ENCODE measurements at regions not wholly inside any gene's neighbourhood (a gene's known extent, or its start where the extent isn't known, plus 50 kb on each side); places are given as distances from the start of the nearest gene placed in this dataset.

- TF ChIP-seq, protein P1, sequence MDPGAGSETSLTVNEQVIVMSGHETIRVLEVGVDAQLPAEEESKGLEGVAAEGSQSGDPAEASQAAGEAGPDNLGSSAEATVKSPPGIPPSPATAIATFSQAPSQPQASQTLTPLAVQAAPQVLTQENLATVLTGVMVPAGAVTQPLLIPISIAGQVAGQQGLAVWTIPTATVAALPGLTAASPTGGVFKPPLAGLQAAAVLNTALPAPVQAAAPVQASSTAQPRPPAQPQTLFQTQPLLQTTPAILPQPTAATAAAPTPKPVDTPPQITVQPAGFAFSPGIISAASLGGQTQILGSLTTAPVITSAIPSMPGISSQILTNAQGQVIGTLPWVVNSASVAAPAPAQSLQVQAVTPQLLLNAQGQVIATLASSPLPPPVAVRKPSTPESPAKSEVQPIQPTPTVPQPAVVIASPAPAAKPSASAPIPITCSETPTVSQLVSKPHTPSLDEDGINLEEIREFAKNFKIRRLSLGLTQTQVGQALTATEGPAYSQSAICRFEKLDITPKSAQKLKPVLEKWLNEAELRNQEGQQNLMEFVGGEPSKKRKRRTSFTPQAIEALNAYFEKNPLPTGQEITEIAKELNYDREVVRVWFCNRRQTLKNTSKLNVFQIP (CRISPR knock-in tag; IDR thresholded peaks at IDR 0.05; ENCODE audit: borderline replicate concordance, low read depth) = no peak
- TF ChIP-seq ISL1 (CRISPR knock-in tag; IDR thresholded peaks at IDR 0.05) (no peak), ZNF565 (CRISPR knock-in tag; conservative IDR thresholded peaks at IDR 0.05; ENCODE audit: low read depth) (no peak)
These were observed 133.0 kb downstream of the OGFRL1 start (continued) for GRCh38 chr6:71421611-71422010.

DNA sequence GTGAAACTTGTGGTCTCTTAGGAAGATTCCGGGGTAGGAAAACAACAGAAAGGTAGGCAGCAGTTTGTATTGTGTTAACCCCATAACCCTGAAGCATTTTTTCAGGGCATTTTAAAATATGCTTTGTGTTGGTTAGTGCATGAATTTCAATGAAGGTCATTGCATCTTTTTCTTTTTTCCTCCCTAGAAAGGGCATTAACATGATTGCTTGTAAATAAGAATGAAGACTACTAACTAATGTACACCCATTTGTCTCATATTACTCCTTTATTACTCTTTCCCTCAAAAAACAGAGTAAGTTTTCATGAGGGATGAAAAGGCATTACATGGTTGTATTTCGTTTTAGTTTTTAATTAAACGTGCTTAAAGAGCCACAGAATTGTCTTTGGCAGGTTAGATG, 141.4 kb downstream of the OGFRL1 start:
- no peak for TF ChIP-seq ZFP30 (CRISPR knock-in tag; IDR thresholded peaks at IDR 0.05)
- no peak for TF ChIP-seq RARB (CRISPR knock-in tag; IDR thresholded peaks at IDR 0.05)
- no peak for TF ChIP-seq ISL1 (CRISPR knock-in tag; IDR thresholded peaks at IDR 0.05)
- TF ChIP-seq TCF4 (CRISPR knock-in tag; IDR thresholded peaks at IDR 0.05; ENCODE audit: borderline replicate concordance) = no peak
- TF ChIP-seq GLIS3 (CRISPR knock-in tag; IDR thresholded peaks at IDR 0.05) = no peak
- TF ChIP-seq ZC3H10 (CRISPR knock-in tag; IDR thresholded peaks at IDR 0.05) = no peak
- TF ChIP-seq OSR1 (CRISPR knock-in tag; IDR thresholded peaks at IDR 0.05) = no peak
- no peak for TF ChIP-seq ARNTL (CRISPR knock-in tag; IDR thresholded peaks at IDR 0.05; ENCODE audit: borderline replicate concordance, low read depth)
- TF ChIP-seq, protein P2, sequence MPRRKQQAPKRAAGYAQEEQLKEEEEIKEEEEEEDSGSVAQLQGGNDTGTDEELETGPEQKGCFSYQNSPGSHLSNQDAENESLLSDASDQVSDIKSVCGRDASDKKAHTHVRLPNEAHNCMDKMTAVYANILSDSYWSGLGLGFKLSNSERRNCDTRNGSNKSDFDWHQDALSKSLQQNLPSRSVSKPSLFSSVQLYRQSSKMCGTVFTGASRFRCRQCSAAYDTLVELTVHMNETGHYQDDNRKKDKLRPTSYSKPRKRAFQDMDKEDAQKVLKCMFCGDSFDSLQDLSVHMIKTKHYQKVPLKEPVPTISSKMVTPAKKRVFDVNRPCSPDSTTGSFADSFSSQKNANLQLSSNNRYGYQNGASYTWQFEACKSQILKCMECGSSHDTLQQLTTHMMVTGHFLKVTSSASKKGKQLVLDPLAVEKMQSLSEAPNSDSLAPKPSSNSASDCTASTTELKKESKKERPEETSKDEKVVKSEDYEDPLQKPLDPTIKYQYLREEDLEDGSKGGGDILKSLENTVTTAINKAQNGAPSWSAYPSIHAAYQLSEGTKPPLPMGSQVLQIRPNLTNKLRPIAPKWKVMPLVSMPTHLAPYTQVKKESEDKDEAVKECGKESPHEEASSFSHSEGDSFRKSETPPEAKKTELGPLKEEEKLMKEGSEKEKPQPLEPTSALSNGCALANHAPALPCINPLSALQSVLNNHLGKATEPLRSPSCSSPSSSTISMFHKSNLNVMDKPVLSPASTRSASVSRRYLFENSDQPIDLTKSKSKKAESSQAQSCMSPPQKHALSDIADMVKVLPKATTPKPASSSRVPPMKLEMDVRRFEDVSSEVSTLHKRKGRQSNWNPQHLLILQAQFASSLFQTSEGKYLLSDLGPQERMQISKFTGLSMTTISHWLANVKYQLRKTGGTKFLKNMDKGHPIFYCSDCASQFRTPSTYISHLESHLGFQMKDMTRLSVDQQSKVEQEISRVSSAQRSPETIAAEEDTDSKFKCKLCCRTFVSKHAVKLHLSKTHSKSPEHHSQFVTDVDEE (CRISPR knock-in tag; IDR thresholded peaks at IDR 0.05) = no peak
- TF ChIP-seq CSDC2 (CRISPR knock-in tag; IDR thresholded peaks at IDR 0.05) = no peak
- TF ChIP-seq PPARA (CRISPR knock-in tag; IDR thresholded peaks at IDR 0.05; ENCODE audit: borderline replicate concordance) = no peak
- TF ChIP-seq ZNF8 (CRISPR knock-in tag; IDR thresholded peaks at IDR 0.05) = no peak
- no peak for TF ChIP-seq ZNF70 (CRISPR knock-in tag; IDR thresholded peaks at IDR 0.05)
- no peak for TF ChIP-seq PATZ1 (CRISPR knock-in tag; IDR thresholded peaks at IDR 0.05; ENCODE audit: borderline replicate concordance)
- no peak for ATAC-seq

DNA sequence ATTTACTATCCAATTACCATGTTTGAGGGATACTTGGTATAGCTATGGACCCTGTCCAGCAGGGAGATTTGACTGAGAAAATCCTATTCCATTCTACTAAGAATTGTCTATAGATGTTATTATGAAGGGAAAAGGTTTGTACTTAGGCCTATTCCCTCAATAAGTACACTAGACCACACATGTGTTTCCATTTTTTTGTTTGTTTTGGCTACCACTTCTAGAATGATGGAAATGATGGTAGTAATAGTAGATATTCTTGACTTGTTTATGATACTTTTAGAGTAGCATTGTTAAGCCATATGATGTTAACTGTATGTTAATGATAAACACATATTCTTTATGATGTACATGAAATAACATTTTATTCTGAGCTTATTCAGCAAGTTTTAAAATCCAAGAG, 144.8 kb downstream of the OGFRL1 start:
- ATAC-seq = no peak
- TF ChIP-seq, protein P3, sequence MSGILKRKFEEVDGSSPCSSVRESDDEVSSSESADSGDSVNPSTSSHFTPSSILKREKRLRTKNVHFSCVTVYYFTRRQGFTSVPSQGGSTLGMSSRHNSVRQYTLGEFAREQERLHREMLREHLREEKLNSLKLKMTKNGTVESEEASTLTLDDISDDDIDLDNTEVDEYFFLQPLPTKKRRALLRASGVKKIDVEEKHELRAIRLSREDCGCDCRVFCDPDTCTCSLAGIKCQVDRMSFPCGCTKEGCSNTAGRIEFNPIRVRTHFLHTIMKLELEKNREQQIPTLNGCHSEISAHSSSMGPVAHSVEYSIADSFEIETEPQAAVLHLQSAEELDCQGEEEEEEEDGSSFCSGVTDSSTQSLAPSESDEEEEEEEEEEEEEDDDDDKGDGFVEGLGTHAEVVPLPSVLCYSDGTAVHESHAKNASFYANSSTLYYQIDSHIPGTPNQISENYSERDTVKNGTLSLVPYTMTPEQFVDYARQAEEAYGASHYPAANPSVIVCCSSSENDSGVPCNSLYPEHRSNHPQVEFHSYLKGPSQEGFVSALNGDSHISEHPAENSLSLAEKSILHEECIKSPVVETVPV (CRISPR knock-in tag; IDR thresholded peaks at IDR 0.05) = no peak
- TF ChIP-seq, protein P2 (CRISPR knock-in tag; IDR thresholded peaks at IDR 0.05) = no peak
- TF ChIP-seq, protein P1 (CRISPR knock-in tag; IDR thresholded peaks at IDR 0.05; ENCODE audit: borderline replicate concordance, low read depth) = no peak
- no peak for TF ChIP-seq RARB (CRISPR knock-in tag; IDR thresholded peaks at IDR 0.05)
- TF ChIP-seq ISL1 (CRISPR knock-in tag; IDR thresholded peaks at IDR 0.05) = no peak
- TF ChIP-seq ZNF8 (CRISPR knock-in tag; IDR thresholded peaks at IDR 0.05) = no peak
- no peak for TF ChIP-seq PPARA (CRISPR knock-in tag; IDR thresholded peaks at IDR 0.05; ENCODE audit: borderline replicate concordance)
- no peak for TF ChIP-seq TOX (CRISPR knock-in tag; IDR thresholded peaks at IDR 0.05; ENCODE audit: borderline replicate concordance)
- TF ChIP-seq ZNF565 (CRISPR knock-in tag; conservative IDR thresholded peaks at IDR 0.05; ENCODE audit: low read depth) = no peak
- TF ChIP-seq TCF4 (CRISPR knock-in tag; IDR thresholded peaks at IDR 0.05; ENCODE audit: borderline replicate concordance) = no peak
- no peak for TF ChIP-seq CREB5 (CRISPR knock-in tag; IDR thresholded peaks at IDR 0.05; ENCODE audit: low read depth)
- TF ChIP-seq ZFP30 (CRISPR knock-in tag; IDR thresholded peaks at IDR 0.05) = no peak
- no peak for TF ChIP-seq SNAI2 (CRISPR knock-in tag; IDR thresholded peaks at IDR 0.05)
- no peak for TF ChIP-seq OSR1 (CRISPR knock-in tag; IDR thresholded peaks at IDR 0.05)
- no peak for TF ChIP-seq ESRRG (CRISPR knock-in tag; IDR thresholded peaks at IDR 0.05)

Data from SK-N-SH treated with all-trans-retinoic acid at 6 μM for 48 hours (cell line).